SH-SY5Y (cell line): ENCODE measurements at regions not wholly inside any gene's neighbourhood (a gene's known extent, or its start where the extent isn't known, plus 50 kb on each side); places are given as distances from the start of the nearest gene placed in this dataset.

ENCODE experiments used
- GATA2 ChIP-seq: IDR thresholded peaks from 2 replicates; pipeline ENCODE4 v1.6.1; 2011; ENCODE audit warnings: mild to moderate bottlenecking, low read depth, low read length
- GATA3 ChIP-seq: IDR thresholded peaks from 2 replicates; pipeline ENCODE4 v1.6.1; 2011; ENCODE audit warnings: low read depth, mild to moderate bottlenecking, low read length, moderate library complexity

DNA sequence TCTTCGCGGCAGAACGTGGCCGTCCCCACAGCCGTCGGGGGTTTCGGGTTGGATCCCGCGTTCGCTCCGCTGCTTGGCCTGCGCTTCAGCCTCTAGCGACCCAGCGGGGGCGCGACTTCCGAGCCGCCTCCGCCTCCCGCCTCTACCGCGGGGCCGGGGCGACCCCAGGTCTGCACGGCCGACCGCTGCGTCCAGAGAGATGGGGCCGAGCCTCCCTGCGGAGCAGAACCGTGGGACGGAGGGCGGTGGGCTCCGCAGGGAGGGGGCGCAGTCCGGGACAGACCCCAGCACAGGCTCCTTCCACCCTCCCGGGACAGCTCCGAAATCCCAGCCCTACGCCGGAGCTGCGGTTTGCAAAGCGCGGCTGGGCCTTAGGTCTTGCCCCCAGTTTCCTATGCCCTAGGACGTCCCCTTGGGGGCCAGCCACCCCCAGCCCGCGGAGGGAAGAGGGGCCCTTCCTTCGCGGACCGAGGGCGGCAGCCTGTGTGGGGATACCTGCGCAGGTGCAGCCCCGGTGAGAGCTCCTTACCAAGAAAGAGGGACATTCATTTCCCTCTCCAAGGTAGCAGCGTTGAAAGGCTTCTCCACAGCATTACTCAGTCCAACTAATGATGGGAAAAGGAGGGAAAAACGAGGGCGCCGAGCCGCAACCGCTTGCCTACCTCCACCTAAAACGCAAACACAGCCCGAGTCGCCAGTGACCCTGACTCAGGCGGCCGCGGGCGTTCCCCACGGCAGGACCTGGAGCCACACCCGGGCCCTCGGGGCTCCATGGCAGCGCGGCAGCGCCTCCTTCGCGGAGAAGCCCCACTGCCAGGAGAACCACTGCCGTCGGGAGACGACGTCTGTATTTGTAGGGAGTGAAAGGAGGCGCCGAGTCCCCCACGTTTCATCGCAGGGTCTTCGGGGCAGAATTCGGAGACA, 115.7 kb downstream of the BMS1 start:
- TF ChIP-seq GATA3: no peak
- no peak for TF ChIP-seq GATA2
